ENCODE measurements at regions not wholly inside any gene's neighbourhood (a gene's known extent, or its start where the extent isn't known, plus 50 kb on each side); places are given as distances from the start of the nearest gene placed in this dataset.

- no peaks in the 10 kb centered on the region for H3K36me3 Mint-ChIP-seq (ENCODE audit: low read depth)
- POLR2A ChIA-PET: no interaction called here
Measured at GRCh38 chr12:88437226-88437625, 143.0 kb downstream of the KITLG start.

More at GRCh38 chr12:88437226-88437625, 143.0 kb downstream of the KITLG start:
- H3K9me3 Mint-ChIP-seq: peaks cover 2% of the 10 kb centered on the region
- no peak for DNase-seq
- no peak overlapping the region for H3K4me3 Mint-ChIP-seq
- CTCF ChIA-PET: interaction anchor here (0.7 kb wide), 1 partner anchor 91 kb away, joined by 3 read pairs; no protein-coding TSS in a partner anchor
- H3K4me1 Mint-ChIP-seq: no peaks in the 10 kb centered on the region
- H3K27me3 Mint-ChIP-seq: no peaks in the 10 kb centered on the region
- no peak overlapping the region for H3K27ac Mint-ChIP-seq

Data from activated CD4-positive, alpha-beta T cell treated with anti-CD3 and anti-CD28 coated beads, Interleukin-2, amount 10 ng/mL, durations not matched to agents 7 days and 5 days (primary cell).